Endothelial cell of umbilical vein (primary cell): ENCODE measurements at regions not wholly inside any gene's neighbourhood (a gene's known extent, or its start where the extent isn't known, plus 50 kb on each side); places are given as distances from the start of the nearest gene placed in this dataset.

ENCODE experiments used
- BruUV-seq: library from RNA; stranded (reverse); fragments of 400-500 nt; replicated peaks from 2 replicates; lab custom pipeline; 2021; lab: Mats Ljungman, UMichigan
- CTCF ChIA-PET: fragments of 300-600, 350-600 bp; sonication (Branson Sonifier 250); formaldehyde crosslinking; loops from one replicate; lab custom pipeline; 2021; ENCODE audit warnings: antibody characterized with exemption, inconsistent platforms; lab: Charles Lee
- POLR2A ChIA-PET: fragments of 300-600, 350-600 bp; sonication (Branson Sonifier 250); formaldehyde crosslinking; loops from one replicate; lab custom pipeline; 2021; ENCODE audit warnings: antibody characterized with exemption, inconsistent platforms; lab: Charles Lee
- DNase-seq: peaks from one replicate; pipeline ENCODE4 v3.0.0-alpha.2; 2011; ENCODE audit warnings: low read depth, low spot score
- FAIRE-seq: peaks from 2 replicates; lab custom pipeline; 2011; peaks lifted over from hg19 to GRCh38; lab: Jason Lieb, UNC
- H2AFZ ChIP-seq: 2 replicates; pipeline ENCODE4 v1.6.0; 2012; ENCODE audit warnings: low read depth, low read length, control low read depth, inconsistent platforms
- H3K27ac ChIP-seq: 2 replicates; pipeline ENCODE4 v1.5.1; 2011; ENCODE audit warnings: low read depth, mild to moderate bottlenecking, control low read depth, low read length, moderate library complexity; ENCODE audit not compliant: insufficient read depth
- H3K27me3 ChIP-seq, 2 experiments: 2 replicates each; pipeline versions ENCODE4 v1.6.0 to v1.6.1; 2011; ENCODE audit warnings: low read length in 2 of 2, mixed read lengths in 1 of 2; ENCODE audit not compliant: control insufficient read depth in 2 of 2, insufficient read depth in 2 of 2
- H3K36me3 ChIP-seq, 2 experiments: 2 replicates in 1 of 2; 3 replicates in 1 of 2; pipeline ENCODE4 v1.5.1; 2011; ENCODE audit warnings: low read length in 2 of 2, mild to moderate bottlenecking in 1 of 2, moderate library complexity in 1 of 2; ENCODE audit not compliant: control insufficient read depth in 2 of 2, insufficient read depth in 2 of 2; ENCODE audit errors: extremely low read depth in 1 of 2
- H3K4me1 ChIP-seq: 3 replicates; pipeline ENCODE4 v1.5.1; 2011; ENCODE audit warnings: mild to moderate bottlenecking, low read length; ENCODE audit not compliant: control insufficient read depth, insufficient read depth; ENCODE audit errors: extremely low read depth
- H3K4me2 ChIP-seq: 2 replicates; pipeline ENCODE4 v1.6.1; 2011; ENCODE audit warnings: low read length, control low read depth, mixed read lengths; ENCODE audit not compliant: insufficient read depth
- H3K4me3 ChIP-seq, 3 experiments: fragments of 200-600 bp in 1 of 3; sonication (generic), shearing (Covaris generic) in 1 of 3; replicated peaks in 1 of 3; 2 replicates each; pipeline ENCODE4 v1.5.1; 2011 to 2016; ENCODE audit warnings: control low read depth in 3 of 3, low read length in 3 of 3, mild to moderate bottlenecking in 2 of 3, inconsistent platforms in 1 of 3, low read depth in 1 of 3, moderate library complexity in 1 of 3; ENCODE audit not compliant: insufficient read depth in 1 of 3
- H3K79me2 ChIP-seq: 2 replicates; pipeline ENCODE4 v1.6.0; 2012; ENCODE audit warnings: low read length, inconsistent platforms; ENCODE audit not compliant: control insufficient read depth, insufficient read depth
- H3K9ac ChIP-seq: replicated peaks from 2 replicates; pipeline ENCODE3; 2011; ENCODE audit warnings: low read length, control low read depth; ENCODE audit not compliant: insufficient read depth; ENCODE audit errors: extremely low read depth
- H3K9me1 ChIP-seq: replicated peaks from 3 replicates; pipeline ENCODE4 v1.6.0; 2011; ENCODE audit warnings: mild to moderate bottlenecking, low read length; ENCODE audit not compliant: control insufficient read depth, insufficient read depth; ENCODE audit errors: extremely low read depth
- H3K9me3 ChIP-seq: replicated peaks from 2 replicates; pipeline ENCODE4 v1.5.1; 2012; ENCODE audit warnings: low read length, inconsistent platforms; ENCODE audit not compliant: control insufficient read depth, insufficient read depth
- H4K20me1 ChIP-seq: replicated peaks from 2 replicates; pipeline ENCODE3; 2011; ENCODE audit warnings: mild to moderate bottlenecking, low read length; ENCODE audit not compliant: control insufficient read depth, insufficient read depth; ENCODE audit errors: extremely low read depth
- FOS ChIP-seq: IDR thresholded peaks from 2 replicates; pipeline ENCODE4 v1.6.1; 2011; ENCODE audit warnings: mild to moderate bottlenecking, low read length, moderate library complexity, borderline replicate concordance; ENCODE audit not compliant: insufficient read depth
- GATA2 ChIP-seq: IDR thresholded peaks from 2 replicates; pipeline ENCODE4 v1.7.0; 2011; ENCODE audit warnings: low read depth, mild to moderate bottlenecking, moderate library complexity, mixed read lengths, low read length; ENCODE audit not compliant: insufficient read length, insufficient read depth
- POLR2A ChIP-seq: IDR thresholded peaks from 2 replicates; pipeline ENCODE4 v1.6.1; 2012; ENCODE audit warnings: low read depth, mild to moderate bottlenecking, control low read depth, low read length
- POLR2AphosphoS5 ChIP-seq: IDR thresholded peaks from 2 replicates; pipeline ENCODE4 v1.6.1; 2012; ENCODE audit warnings: low read depth, mild to moderate bottlenecking, control low read depth, low read length, moderate library complexity; ENCODE audit not compliant: insufficient read depth
- dilution Hi-C: fragments of 300-500 bp; cut with MboI; formaldehyde crosslinking; loops from one replicate; pipeline ENCODE4 v1.15.0; 2019; ENCODE audit warnings: low sequenced_read_pairs; ENCODE audit not compliant: extremely low pct_ligation_motif_present
- intact Hi-C: fragments of 100-400 bp; cut with micrococcal nuclease; formaldehyde crosslinking; loops from one replicate; pipeline ENCODE4 v1.10.0; 2022

DNA sequence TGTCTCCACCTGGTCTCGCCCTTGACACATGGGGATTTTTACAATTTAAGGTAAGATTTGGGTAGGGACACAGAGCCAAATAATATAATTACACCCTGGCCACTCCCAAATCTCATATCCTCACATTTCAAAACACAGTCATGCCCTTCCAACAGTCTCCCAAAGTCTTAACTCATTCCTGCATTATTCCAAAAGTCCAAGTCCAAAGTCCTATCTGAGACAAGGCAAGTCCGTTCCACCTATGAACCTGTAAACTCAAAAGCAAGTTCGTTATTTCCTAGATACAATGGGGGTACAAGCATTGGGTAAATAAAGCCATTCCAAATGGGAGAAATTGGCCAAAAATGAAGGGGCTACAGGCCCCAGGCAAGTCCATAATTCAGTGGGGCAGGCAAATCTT lies 380.8 kb downstream of the CXXC4 start:
- no peak overlapping the region for H3K9ac ChIP-seq
- H3K27me3 ChIP-seq, result no peaks in the 10 kb centered on the region
- dilution Hi-C loops (no loop called here), intact Hi-C loops (no loop called here)
- no peak for TF ChIP-seq GATA2
- H3K9me1 ChIP-seq, result no peaks in the 10 kb centered on the region
- no peak for DNase-seq
- no peak overlapping the region for H3K4me3 ChIP-seq
- H3K79me2 ChIP-seq, result no peaks in the 10 kb centered on the region
- no peaks in the 10 kb centered on the region for H4K20me1 ChIP-seq
- BruUV-seq, result no TSS peak
- ChIA-PET CTCF (no interaction called here), POLR2A (no interaction called here)
- H3K4me1 ChIP-seq, result no peaks in the 10 kb centered on the region
- H2AFZ ChIP-seq, result no peak overlapping the region
- peaks cover 2% of the 10 kb centered on the region for H3K9me3 ChIP-seq
- no peak overlapping the region for H3K27ac ChIP-seq
- FAIRE-seq, result no peak
- no peak overlapping the region for H3K4me2 ChIP-seq
- no peaks in the 10 kb centered on the region for H3K36me3 ChIP-seq

DNA sequence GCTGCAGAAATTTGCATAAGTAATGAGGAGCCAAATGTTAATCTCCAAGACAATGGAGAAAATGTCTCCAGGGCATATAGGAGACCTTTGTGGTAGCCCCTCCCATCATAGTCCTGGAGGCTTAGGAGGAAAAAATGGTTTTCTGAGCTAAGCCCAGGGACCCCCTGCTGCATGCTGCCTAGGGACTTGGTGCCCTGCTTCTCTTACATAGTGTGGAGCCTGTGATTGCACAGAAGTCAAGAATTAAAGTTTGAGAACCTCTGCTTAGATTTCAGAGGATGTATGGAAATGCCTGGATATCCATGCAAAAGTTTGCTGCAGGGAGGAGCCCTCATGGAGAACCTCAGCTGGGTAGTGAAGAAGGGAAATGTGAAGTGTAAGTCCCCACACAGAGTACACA lies 379.4 kb upstream of the TACR3 start:
- Histone ChIP-seq H2AFZ (no peak overlapping the region), H3K9me1 (no peaks in the 10 kb centered on the region), H3K36me3 (no peaks in the 10 kb centered on the region), H3K27ac (no peak overlapping the region), H3K9me3 (no peaks in the 10 kb centered on the region), H3K4me1 (no peaks in the 10 kb centered on the region), H3K4me2 (no peak overlapping the region), H4K20me1 (no peaks in the 10 kb centered on the region), H3K9ac (no peak overlapping the region), H3K4me3 (no peak overlapping the region), H3K79me2 (no peaks in the 10 kb centered on the region), H3K27me3 (no peaks in the 10 kb centered on the region)
- no TSS peak for BruUV-seq
- no peak for FAIRE-seq
- POLR2A ChIA-PET, result no interaction called here
- no peak for TF ChIP-seq POLR2AphosphoS5
- TF ChIP-seq FOS, result no peak
- no peak for TF ChIP-seq POLR2A
- dilution Hi-C loops, result no loop called here
- CTCF ChIA-PET, result no interaction called here
- intact Hi-C loops, result no loop called here
- no peak for DNase-seq
